Spleen (tissue), 11 donors: ENCODE measurements at regions not wholly inside any gene's neighbourhood (a gene's known extent, or its start where the extent isn't known, plus 50 kb on each side); places are given as distances from the start of the nearest gene placed in this dataset.

Experiments
- DNase-seq: peaks from one replicate; pipeline ENCODE4 v3.0.0-alpha.2; 2020
- H3K27ac ChIP-seq, 8 donors: fragments of 200-600 bp; sonication (generic) in 7 of 8; 1 replicate in 4 of 8; 2 replicates in 4 of 8; pipeline versions ENCODE4 v1.5.0 to v1.8.0; 2016 to 2021; ENCODE audit warnings: inconsistent platforms in 4 of 8, mild to moderate bottlenecking in 4 of 8, moderate library complexity in 1 of 8
- H3K27me3 ChIP-seq, 7 donors: fragments of 200-600 bp; sonication (generic) in 6 of 7; replicated peaks in 1 of 7; 1 replicate in 4 of 7; 2 replicates in 3 of 7; pipeline versions ENCODE4 v1.5.0 to v1.8.0; 2016 to 2021; ENCODE audit warnings: inconsistent platforms in 3 of 7, mild to moderate bottlenecking in 1 of 7
- H3K36me3 ChIP-seq, 6 donors: fragments of 200-600 bp; sonication (generic) in 5 of 6; 1 replicate in 4 of 6; 2 replicates in 2 of 6; pipeline versions ENCODE4 v1.5.0 to v1.8.0; 2016 to 2021; ENCODE audit warnings: inconsistent platforms in 2 of 6
- H3K4me1 ChIP-seq, 6 donors: fragments of 200-600 bp; sonication (generic) in 5 of 6; 1 replicate in 3 of 6; 2 replicates in 3 of 6; pipeline versions ENCODE4 v1.5.0 to v1.8.0; 2016 to 2021; ENCODE audit warnings: inconsistent platforms in 3 of 6
- H3K4me3 ChIP-seq, 8 donors: fragments of 200-600 bp; sonication (generic) in 7 of 8; 1 replicate in 4 of 8; 2 replicates in 4 of 8; pipeline versions ENCODE4 v1.5.0 to v1.8.0; 2016 to 2021; ENCODE audit warnings: inconsistent platforms in 4 of 8, mild to moderate bottlenecking in 4 of 8, moderate library complexity in 2 of 8
- H3K9me3 ChIP-seq, 8 donors: fragments of 200-600 bp; sonication (generic) in 7 of 8; 1 replicate in 4 of 8; 2 replicates in 4 of 8; pipeline versions ENCODE4 v1.5.0 to v1.8.0; 2016 to 2021; ENCODE audit warnings: inconsistent platforms in 4 of 8
- CTCF ChIP-seq, 11 experiments: fragments of 200-600 bp in 7 of 11; fragments of 450-650 bp in 4 of 11; sonication (generic) in 4 of 11; IDR thresholded peaks in 8 of 11; conservative IDR thresholded peaks in 3 of 11; 1 replicate in 7 of 11; 2 replicates in 4 of 11; pipeline versions ENCODE4 v1.4.0 to v1.8.0; 2016 to 2021; ENCODE audit warnings: antibody characterized with exemption in 11 of 11, inconsistent platforms in 4 of 11, mild to moderate bottlenecking in 1 of 11
- POLR2A ChIP-seq, 3 donors: fragments of 450-650 bp; IDR thresholded peaks; one replicate each; pipeline ENCODE4 v1.5.1; 2017; ENCODE audit warnings: antibody characterized with exemption in 3 of 3, mild to moderate bottlenecking in 1 of 3
- POLR2AphosphoS5 ChIP-seq, 3 donors: sonication (generic); formaldehyde crosslinking; IDR thresholded peaks; one replicate each; pipeline ENCODE4 v1.5.1; 2017; ENCODE audit warnings: antibody characterized with exemption in 3 of 3
- WGBS, 5 donors: extraction: QIAGEN DNeasy Blood & Tissue Kit in 3 of 5; methylation state at CpG; one replicate each; pipeline versions ENCODE4 v1.1.5 to v1.1.7; 2013 to 2018; 5-methylcytosine and 5-hydroxymethylcytosine counted together
- intact Hi-C: fragments of 100-400 bp; cut with DNase I; formaldehyde crosslinking; loops from one replicate; pipeline ENCODE4 v1.15.0; 2023; ENCODE audit warnings: low total_unique reads
- small RNA-seq, 4 donors: library from RNA; depleted of rRNA; stranded (forward); fragments of <200 nt; gene quantifications; one replicate each; pipeline ENCODE3, GENCODE V24; 2016
- donor health status: healthy with polysubstance abuse.
- donor health status: DM: no; HTN: no; CAD: no; lungs with moderate emphysema.
- donor health status: DM: no; HTN: no; CAD: no.
- donor health status: Bipolar disorder and iron deficiency.
- donor health status: healthy.
- donor health status: DM: no; HTN: no; CAD: no.
- donor health status: DM: yes; HTN: yes; CAD: no.

- no peak for DNase-seq
- TF ChIP-seq POLR2A (IDR thresholded peaks at IDR 0.05), result no peak
- TF ChIP-seq CTCF (IDR thresholded peaks at IDR 0.05 in 8 of 11, conservative IDR thresholded peaks at IDR 0.05 in 3 of 11), result no peak
- no peak for TF ChIP-seq POLR2AphosphoS5 (IDR thresholded peaks at IDR 0.05)
- H3K4me1 ChIP-seq, result no peaks in the 10 kb centered on the region
- intact Hi-C loops, result no loop called here
- H3K9me3 ChIP-seq, result no peaks in the 10 kb centered on the region
- no peaks in the 10 kb centered on the region for H3K36me3 ChIP-seq
- no peak overlapping the region for H3K27ac ChIP-seq
- WGBS, 5 donors, result 81 to 96% (median 90%) methylated on average over 1 of the region's 1 CpG
- H3K27me3 ChIP-seq, result peaks cover 0 to 2% (median 0%) of the 10 kb centered on the region in 7 donors
- H3K4me3 ChIP-seq, result no peak overlapping the region
Observed at GRCh38 chr3:59106085-59106648, 56.3 kb upstream of the CFAP20DC start.

DNA sequence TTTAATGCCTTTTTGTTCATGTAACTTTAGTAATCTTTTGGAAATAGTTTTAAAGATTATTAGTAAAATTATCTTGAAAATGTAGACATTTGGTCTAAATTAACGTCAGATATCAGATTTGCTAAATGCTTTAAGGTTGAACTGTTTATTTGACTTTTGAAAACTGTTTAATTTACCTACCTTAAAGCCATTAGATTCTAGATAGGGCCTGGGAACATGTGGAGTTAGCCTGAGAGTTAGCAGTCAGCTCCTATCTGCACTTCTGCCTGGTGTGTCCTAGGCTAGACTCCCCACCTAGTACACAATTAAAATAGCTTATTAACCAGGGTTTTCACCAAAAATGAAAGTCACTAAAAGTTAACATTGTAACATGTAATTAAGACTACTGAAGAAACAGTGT is 53.7 kb upstream of the CFAP20DC start:
- Histone ChIP-seq H3K27ac (no peak overlapping the region), H3K27me3 (peaks cover 0 to 14% (median 0%) of the 10 kb centered on the region in 7 donors), H3K4me1 (no peaks in the 10 kb centered on the region), H3K9me3 (no peaks in the 10 kb centered on the region), H3K36me3 (no peaks in the 10 kb centered on the region), H3K4me3 (no peak overlapping the region)
- intact Hi-C loops, result no loop called here
- DNase-seq, result no peak
- 76 to 88% (median 82%) methylated on average over 1 of the region's 1 CpG for WGBS, 5 donors
- TF ChIP-seq POLR2AphosphoS5 (IDR thresholded peaks at IDR 0.05) (no peak), CTCF (IDR thresholded peaks at IDR 0.05 in 8 of 11, conservative IDR thresholded peaks at IDR 0.05 in 3 of 11) (no peak), POLR2A (IDR thresholded peaks at IDR 0.05) (no peak)

- WGBS, 5 donors, result 83 to 98% (median 95%) methylated on average over 4 of the region's 4 CpGs
- Histone ChIP-seq H3K36me3 (no peaks in the 10 kb centered on the region), H3K27me3 (peaks cover 0 to 14% (median 0%) of the 10 kb centered on the region in 7 donors), H3K27ac (no peak overlapping the region), H3K4me1 (no peaks in the 10 kb centered on the region), H3K4me3 (no peak overlapping the region), H3K9me3 (peaks cover 0 to 16% (median 3%) of the 10 kb centered on the region in 8 donors)
- intact Hi-C loops, result no loop called here
- DNase-seq, result no peak
- no peak for TF ChIP-seq POLR2AphosphoS5 (IDR thresholded peaks at IDR 0.05)
Observed at GRCh38 chr3:59101231-59101736, 51.5 kb upstream of the CFAP20DC start.

Small RNAs in the stretch of these regions (small RNA-seq; reads per million reads assigned to genes)
- 0 reads per million in 4 donors for gene RF00017
